Type B pancreatic cell (in vitro differentiated cells): ENCODE measurements at regions not wholly inside any gene's neighbourhood (a gene's known extent, or its start where the extent isn't known, plus 50 kb on each side); places are given as distances from the start of the nearest gene placed in this dataset.

ENCODE experiments used
- DNase-seq: peaks from one replicate; pipeline ENCODE4 v3.0.0; 2021; ENCODE audit warnings: mixed read lengths; ENCODE audit not compliant: unreplicated experiment; ENCODE audit errors: extremely low spot score
- H3K27ac Mint-ChIP-seq: 2 replicates; pipeline ENCODE4 v1.8.0; 2021; ENCODE audit warnings: mild to moderate bottlenecking, mixed read lengths
- H3K27me3 Mint-ChIP-seq: 2 replicates; pipeline ENCODE4 v1.8.0; 2021; ENCODE audit warnings: mixed read lengths
- H3K36me3 Mint-ChIP-seq: 2 replicates; pipeline ENCODE4 v1.8.0; 2021; ENCODE audit warnings: mixed read lengths
- H3K4me1 Mint-ChIP-seq: one replicate; pipeline ENCODE4 v1.8.0; 2021; ENCODE audit warnings: mixed read lengths; ENCODE audit not compliant: unreplicated experiment
- H3K4me3 Mint-ChIP-seq: 2 replicates; pipeline ENCODE4 v1.8.0; 2021; ENCODE audit warnings: mild to moderate bottlenecking, mixed read lengths
- H3K9me3 Mint-ChIP-seq: 2 replicates; pipeline ENCODE4 v1.8.0; 2021; ENCODE audit warnings: mixed read lengths
- TF ChIP-seq, protein P1 (sequence below): fragments of 200-600 bp; sonication (generic); conservative IDR thresholded peaks from 2 replicates; pipeline ENCODE4 v1.5.0; 2021; ENCODE audit warnings: antibody characterized with exemption, mild to moderate bottlenecking

DNA sequence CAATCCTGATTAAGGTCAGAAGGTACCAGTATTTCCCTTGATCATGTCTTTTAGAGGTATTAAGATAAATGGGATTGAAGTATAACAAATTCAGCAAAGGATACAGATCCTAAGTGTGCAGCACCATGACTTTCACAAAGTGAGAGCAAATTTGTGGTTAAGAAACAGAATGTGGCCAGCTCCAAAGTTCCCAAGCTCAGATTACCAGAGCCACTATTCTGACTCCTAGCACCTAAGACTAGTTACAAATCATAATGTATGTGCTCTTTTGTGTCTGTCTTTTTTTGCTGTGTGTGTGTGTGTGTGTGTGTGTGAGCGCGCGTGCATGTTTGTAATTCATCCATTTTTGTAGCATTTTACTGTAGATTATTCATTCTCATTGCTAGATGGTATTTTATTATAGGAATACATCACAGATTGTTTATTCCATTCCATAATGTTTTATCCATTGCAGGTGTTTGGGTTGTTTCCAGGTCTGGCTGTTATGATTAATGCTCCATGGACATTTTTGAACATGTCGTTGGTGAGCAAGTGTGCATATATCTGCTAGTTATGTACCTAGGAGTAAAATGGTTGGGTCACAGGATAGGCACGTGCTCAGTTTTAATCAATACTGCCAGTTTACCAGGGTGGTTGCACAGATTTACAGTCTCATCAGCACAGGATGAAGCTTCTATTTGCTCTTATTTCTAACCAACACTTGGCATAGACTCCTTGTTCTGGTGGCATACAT, 314.0 kb upstream of the JAG1 start:
- no peak overlapping the region for H3K27ac Mint-ChIP-seq
- H3K9me3 Mint-ChIP-seq: no peaks in the 10 kb centered on the region
- DNase-seq: no peak
- H3K4me1 Mint-ChIP-seq: peaks cover 14% of the 10 kb centered on the region
- TF ChIP-seq, protein P1, sequence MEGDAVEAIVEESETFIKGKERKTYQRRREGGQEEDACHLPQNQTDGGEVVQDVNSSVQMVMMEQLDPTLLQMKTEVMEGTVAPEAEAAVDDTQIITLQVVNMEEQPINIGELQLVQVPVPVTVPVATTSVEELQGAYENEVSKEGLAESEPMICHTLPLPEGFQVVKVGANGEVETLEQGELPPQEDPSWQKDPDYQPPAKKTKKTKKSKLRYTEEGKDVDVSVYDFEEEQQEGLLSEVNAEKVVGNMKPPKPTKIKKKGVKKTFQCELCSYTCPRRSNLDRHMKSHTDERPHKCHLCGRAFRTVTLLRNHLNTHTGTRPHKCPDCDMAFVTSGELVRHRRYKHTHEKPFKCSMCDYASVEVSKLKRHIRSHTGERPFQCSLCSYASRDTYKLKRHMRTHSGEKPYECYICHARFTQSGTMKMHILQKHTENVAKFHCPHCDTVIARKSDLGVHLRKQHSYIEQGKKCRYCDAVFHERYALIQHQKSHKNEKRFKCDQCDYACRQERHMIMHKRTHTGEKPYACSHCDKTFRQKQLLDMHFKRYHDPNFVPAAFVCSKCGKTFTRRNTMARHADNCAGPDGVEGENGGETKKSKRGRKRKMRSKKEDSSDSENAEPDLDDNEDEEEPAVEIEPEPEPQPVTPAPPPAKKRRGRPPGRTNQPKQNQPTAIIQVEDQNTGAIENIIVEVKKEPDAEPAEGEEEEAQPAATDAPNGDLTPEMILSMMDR: no peak
- H3K27me3 Mint-ChIP-seq: peaks cover 8% of the 10 kb centered on the region
- no peaks in the 10 kb centered on the region for H3K36me3 Mint-ChIP-seq
- H3K4me3 Mint-ChIP-seq: no peak overlapping the region

DNA sequence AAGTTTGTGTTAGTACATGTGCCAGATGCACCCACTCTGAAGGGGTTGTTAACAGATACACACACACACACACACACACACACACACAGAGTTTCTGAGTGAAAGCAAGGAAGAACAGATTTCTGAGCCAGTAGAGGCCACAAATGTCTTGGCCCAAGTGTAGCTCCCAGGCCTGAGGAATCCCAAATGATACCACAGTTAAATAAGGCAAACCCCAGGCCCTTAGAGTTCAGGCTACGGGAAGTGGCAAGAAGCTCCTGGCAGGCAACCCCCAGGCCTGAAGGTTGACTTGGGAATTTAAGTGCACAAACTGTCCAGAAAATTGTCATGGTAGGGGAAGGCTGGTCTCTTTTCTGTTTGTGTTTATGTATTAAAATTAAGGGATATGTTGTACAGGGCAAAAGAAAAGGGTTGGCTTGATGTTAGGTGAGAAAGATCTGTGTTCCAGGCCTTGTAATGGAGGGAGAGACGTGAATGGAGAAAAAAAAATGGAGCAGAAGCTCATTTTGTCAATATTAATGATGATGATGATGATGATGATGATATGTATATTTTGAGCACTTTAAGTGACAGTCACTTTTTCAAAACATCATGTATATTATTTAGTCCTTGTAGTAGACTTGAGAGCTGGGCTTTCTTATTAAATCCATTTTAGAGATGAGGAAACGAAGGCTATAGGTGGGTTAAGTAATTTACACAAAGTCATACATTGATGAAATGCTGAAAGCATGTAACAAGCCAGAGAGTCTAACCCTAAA, 317.0 kb upstream of the JAG1 start:
- DNase-seq: no peak
- H3K4me1 Mint-ChIP-seq: peaks cover 12% of the 10 kb centered on the region
- TF ChIP-seq, protein P1: no peak
- no peaks in the 10 kb centered on the region for H3K36me3 Mint-ChIP-seq
- no peak overlapping the region for H3K27ac Mint-ChIP-seq
- H3K4me3 Mint-ChIP-seq: no peak overlapping the region
- H3K27me3 Mint-ChIP-seq: peaks cover 12% of the 10 kb centered on the region
- H3K9me3 Mint-ChIP-seq: no peaks in the 10 kb centered on the region

DNA sequence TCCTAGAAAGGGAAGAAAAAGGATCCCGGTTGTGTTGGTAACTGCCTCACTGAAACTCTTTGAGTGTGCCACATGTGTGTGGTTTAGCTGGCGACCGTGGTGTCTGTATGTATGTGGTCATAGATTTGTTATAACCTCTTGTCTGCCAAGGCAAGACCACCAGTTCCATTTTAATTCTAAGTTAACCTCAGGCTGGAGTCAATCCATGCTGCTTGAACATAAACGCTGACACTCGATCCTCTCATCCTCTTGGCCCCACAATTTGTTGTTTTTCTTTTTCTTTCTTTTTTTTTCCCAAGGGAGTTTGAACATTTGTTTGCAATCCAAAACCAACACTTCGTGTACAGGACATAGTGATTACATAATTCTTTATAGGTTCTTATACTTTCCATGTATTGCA, 318.9 kb upstream of the JAG1 start:
- H3K27ac Mint-ChIP-seq: no peak overlapping the region
- TF ChIP-seq, protein P1: no peak
- no peak for DNase-seq
- H3K4me3 Mint-ChIP-seq: no peak overlapping the region
- no peaks in the 10 kb centered on the region for H3K9me3 Mint-ChIP-seq
- H3K27me3 Mint-ChIP-seq: peaks cover 12% of the 10 kb centered on the region
- peaks cover 11% of the 10 kb centered on the region for H3K4me1 Mint-ChIP-seq
- no peaks in the 10 kb centered on the region for H3K36me3 Mint-ChIP-seq

DNA sequence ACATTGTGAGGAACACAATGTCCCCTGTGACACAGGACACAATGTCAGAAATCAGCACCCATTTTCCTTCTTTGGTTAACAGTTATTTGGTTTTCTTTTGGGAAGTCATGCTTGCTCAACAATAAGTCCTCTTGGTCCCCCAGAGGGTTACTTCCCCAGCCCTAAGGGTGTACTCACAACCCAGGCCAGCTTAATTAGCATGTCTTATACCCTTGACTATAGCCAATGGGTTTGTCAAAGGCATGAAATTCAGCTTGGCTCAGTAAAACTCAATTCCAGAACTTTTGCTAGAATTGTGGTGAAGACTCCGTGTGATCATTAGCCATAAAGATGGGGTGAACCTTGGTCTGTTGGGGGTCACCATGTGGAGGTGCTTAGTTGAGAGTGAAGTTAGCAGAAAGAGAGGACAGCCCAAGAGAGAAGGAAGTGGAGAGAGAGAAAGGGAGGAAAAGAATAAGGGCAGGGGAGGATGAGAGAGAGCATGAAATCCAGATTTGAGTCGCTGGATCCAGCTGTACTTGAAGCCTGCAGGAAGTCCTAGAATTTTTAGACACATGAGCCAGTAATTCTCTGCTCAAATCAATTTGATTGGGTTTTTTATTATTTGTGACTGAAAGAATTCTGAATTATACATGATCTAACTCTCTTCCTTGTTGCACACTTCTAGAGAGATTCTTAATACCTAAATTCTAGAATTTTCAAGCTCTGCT, 321.3 kb upstream of the JAG1 start:
- Mint-ChIP-seq H3K36me3 (no peaks in the 10 kb centered on the region), H3K9me3 (no peaks in the 10 kb centered on the region), H3K27me3 (peaks cover 9% of the 10 kb centered on the region), H3K4me3 (no peak overlapping the region), H3K4me1 (peaks cover 11% of the 10 kb centered on the region), H3K27ac (no peak overlapping the region)
- TF ChIP-seq, protein P1: no peak
- DNase-seq: no peak

DNA sequence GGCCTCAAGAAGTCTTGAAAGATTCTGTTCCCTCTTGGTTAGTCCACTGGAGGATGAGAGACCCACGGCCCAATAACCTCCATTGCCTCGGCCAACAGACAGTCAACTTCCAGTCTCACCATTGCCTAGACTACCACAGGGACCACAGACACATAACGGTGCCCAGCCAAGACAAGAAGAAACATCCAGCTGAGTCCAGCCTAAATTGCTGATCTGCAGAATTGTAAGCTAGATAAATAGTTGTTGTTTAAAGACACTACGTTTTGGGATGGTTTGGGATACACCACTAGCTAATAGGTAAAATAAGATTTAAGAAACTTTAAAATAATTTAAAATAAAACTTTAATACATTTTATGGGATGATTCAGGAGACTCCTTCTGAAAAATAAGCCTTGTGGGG, 324.7 kb upstream of the JAG1 start:
- Mint-ChIP-seq H3K4me1 (peaks cover 7% of the 10 kb centered on the region), H3K27me3 (peaks cover 7% of the 10 kb centered on the region), H3K4me3 (no peak overlapping the region), H3K27ac (no peak overlapping the region), H3K9me3 (no peaks in the 10 kb centered on the region), H3K36me3 (no peaks in the 10 kb centered on the region)
- no peak for DNase-seq
- TF ChIP-seq, protein P1: no peak
